KMS-11 (cell line): ENCODE measurements at regions not wholly inside any gene's neighbourhood (a gene's known extent, or its start where the extent isn't known, plus 50 kb on each side); places are given as distances from the start of the nearest gene placed in this dataset.

Experiments used
- H2AFZ ChIP-seq: fragments of 200-600 bp; sonication (generic); 2 replicates; pipeline ENCODE4 v1.6.1; 2016; ENCODE audit warnings: antibody characterized with exemption, mixed run types, low read depth
- H3K27ac ChIP-seq: fragments of 200-600 bp; sonication (generic); 2 replicates; pipeline ENCODE4 v1.6.1; 2016; ENCODE audit warnings: mild to moderate bottlenecking, mixed run types
- H3K27me3 ChIP-seq: fragments of 200-600 bp; sonication (generic); 2 replicates; pipeline ENCODE4 v1.6.1; 2017; ENCODE audit warnings: mild to moderate bottlenecking, low read depth, mixed run types, moderate library complexity; ENCODE audit not compliant: insufficient read depth
- H3K36me3 ChIP-seq: fragments of 200-600 bp; sonication (generic); 2 replicates; pipeline ENCODE4 v1.6.1; 2017; ENCODE audit warnings: mild to moderate bottlenecking, mixed run types; ENCODE audit not compliant: insufficient read depth
- H3K4me1 ChIP-seq: fragments of 200-600 bp; sonication (generic); 2 replicates; pipeline ENCODE4 v1.6.1; 2016; ENCODE audit warnings: mild to moderate bottlenecking, low read depth, mixed run types; ENCODE audit not compliant: poor library complexity, severe bottlenecking
- H3K4me2 ChIP-seq: fragments of 200-600 bp; sonication (generic); 2 replicates; pipeline ENCODE4 v1.7.0; 2016; ENCODE audit warnings: mild to moderate bottlenecking, mixed run types
- H3K4me3 ChIP-seq: fragments of 200-600 bp; sonication (generic); IDR thresholded peaks from 2 replicates; pipeline ENCODE4 v1.6.1; 2017; ENCODE audit warnings: low read depth, low read length, mixed read lengths; ENCODE audit not compliant: insufficient read depth
- H3K79me2 ChIP-seq: fragments of 200-600 bp; sonication (generic); 2 replicates; pipeline ENCODE4 v1.6.1; 2016; ENCODE audit warnings: low read depth, mixed run types; ENCODE audit not compliant: insufficient read depth
- H3K9ac ChIP-seq: fragments of 200-600 bp; sonication (generic); 2 replicates; pipeline ENCODE4 v1.6.1; 2016; ENCODE audit warnings: mild to moderate bottlenecking, mixed run types
- H4K20me1 ChIP-seq: fragments of 200-600 bp; sonication (generic); 2 replicates; pipeline ENCODE4 v1.6.1; 2016; ENCODE audit warnings: mild to moderate bottlenecking, mixed run types; ENCODE audit not compliant: insufficient read depth
- TF ChIP-seq, protein P1 (sequence below): fragments of 200-600 bp; sonication (generic); conservative IDR thresholded peaks from 2 replicates; pipeline ENCODE4 v1.6.1; 2017; ENCODE audit warnings: low read depth, mild to moderate bottlenecking, antibody characterized with exemption, low read length, moderate library complexity, mixed read lengths

DNA sequence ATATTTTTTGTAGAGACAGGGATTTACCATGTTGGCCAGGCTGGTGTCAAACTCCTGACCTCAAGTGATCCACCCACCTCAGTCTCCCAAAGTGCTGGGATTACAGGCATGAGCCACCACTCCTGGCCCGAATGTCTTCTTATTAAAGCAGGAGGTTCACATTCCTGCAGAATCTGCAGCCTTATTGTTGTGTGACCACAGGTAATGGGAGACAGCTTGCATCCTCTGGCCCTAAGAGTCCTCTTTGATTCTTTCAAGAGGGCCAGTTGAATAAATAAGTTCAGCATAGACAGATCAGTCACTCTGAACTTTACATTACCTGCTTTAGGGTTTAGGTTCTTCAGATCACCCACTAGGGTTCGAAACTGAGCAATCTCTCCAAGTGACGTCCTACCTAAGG, 172.9 kb upstream of the TOPAZ1 start:
- H3K27ac ChIP-seq = no peak overlapping the region
- peaks cover 10% of the 10 kb centered on the region for H3K4me1 ChIP-seq
- no peak overlapping the region for H3K9ac ChIP-seq
- TF ChIP-seq, protein P1, sequence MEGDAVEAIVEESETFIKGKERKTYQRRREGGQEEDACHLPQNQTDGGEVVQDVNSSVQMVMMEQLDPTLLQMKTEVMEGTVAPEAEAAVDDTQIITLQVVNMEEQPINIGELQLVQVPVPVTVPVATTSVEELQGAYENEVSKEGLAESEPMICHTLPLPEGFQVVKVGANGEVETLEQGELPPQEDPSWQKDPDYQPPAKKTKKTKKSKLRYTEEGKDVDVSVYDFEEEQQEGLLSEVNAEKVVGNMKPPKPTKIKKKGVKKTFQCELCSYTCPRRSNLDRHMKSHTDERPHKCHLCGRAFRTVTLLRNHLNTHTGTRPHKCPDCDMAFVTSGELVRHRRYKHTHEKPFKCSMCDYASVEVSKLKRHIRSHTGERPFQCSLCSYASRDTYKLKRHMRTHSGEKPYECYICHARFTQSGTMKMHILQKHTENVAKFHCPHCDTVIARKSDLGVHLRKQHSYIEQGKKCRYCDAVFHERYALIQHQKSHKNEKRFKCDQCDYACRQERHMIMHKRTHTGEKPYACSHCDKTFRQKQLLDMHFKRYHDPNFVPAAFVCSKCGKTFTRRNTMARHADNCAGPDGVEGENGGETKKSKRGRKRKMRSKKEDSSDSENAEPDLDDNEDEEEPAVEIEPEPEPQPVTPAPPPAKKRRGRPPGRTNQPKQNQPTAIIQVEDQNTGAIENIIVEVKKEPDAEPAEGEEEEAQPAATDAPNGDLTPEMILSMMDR = no peak
- H3K4me2 ChIP-seq = no peak overlapping the region
- H3K79me2 ChIP-seq = no peaks in the 10 kb centered on the region
- no peaks in the 10 kb centered on the region for H4K20me1 ChIP-seq
- H2AFZ ChIP-seq = no peak overlapping the region
- H3K4me3 ChIP-seq = no peak overlapping the region
- H3K36me3 ChIP-seq = no peaks in the 10 kb centered on the region
- H3K27me3 ChIP-seq = no peaks in the 10 kb centered on the region

DNA sequence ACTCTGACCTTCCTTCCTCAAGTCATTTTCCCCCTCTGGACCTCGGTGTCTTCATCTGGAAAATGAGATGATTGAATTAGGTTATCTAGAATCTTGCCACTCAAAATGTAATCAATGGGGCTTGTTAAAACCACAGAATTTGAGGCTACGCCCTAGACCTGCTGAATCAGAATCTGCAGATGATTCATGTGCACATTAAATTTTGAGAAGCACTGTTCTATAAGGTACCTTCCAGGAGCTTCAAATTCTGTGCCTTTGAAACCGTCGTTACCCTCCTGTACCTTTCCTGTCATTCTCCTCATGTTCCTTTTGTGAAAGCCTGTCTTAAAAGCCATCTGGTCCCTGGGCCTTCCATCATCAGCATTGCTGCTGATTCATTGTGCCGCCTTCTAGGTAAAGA, 172.4 kb upstream of the TOPAZ1 start:
- Histone ChIP-seq H3K79me2 (no peaks in the 10 kb centered on the region), H3K4me3 (no peak overlapping the region), H2AFZ (no peak overlapping the region), H3K4me1 (peaks cover 10% of the 10 kb centered on the region), H3K27me3 (no peaks in the 10 kb centered on the region), H4K20me1 (no peaks in the 10 kb centered on the region), H3K27ac (no peak overlapping the region), H3K9ac (no peak overlapping the region), H3K4me2 (no peak overlapping the region), H3K36me3 (no peaks in the 10 kb centered on the region)
- TF ChIP-seq, protein P1 = no peak

DNA sequence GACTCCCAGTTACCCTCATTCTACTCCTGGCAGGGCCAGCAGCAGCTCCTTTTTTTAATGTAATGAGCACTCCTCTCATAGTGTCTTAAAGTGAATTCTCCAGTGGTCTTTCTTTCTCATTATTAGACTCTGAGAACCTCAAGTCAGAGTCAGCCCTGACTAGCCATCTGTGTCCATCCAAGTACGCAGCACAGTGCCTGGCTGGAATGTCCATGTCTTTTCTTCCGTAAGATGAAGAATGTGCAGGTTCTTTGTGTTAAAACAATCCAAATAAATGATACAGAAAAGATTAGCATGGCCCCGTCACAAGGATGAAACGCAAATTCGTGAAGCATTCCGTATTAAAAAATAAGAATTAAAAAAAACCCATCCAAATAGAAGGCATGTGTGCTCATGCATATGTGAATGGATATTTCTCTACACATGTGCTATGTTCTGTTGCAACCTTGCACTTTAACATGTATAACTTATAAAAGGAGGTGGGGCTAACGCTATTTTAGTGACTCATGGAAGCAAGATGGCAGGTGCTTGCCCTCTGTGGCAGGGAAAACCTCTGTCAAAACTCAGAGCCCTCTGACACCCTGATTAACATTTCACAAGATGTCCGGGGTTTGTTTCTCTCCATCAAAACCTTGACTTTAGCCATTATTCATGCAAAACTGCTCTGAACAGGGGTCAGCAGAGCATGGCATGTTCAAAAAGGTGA, 170.7 kb upstream of the TOPAZ1 start:
- TF ChIP-seq, protein P1 = no peak
- Histone ChIP-seq H3K27me3 (no peaks in the 10 kb centered on the region), H2AFZ (no peak overlapping the region), H3K79me2 (no peaks in the 10 kb centered on the region), H4K20me1 (no peaks in the 10 kb centered on the region), H3K27ac (no peak overlapping the region), H3K4me3 (no peak overlapping the region), H3K4me2 (no peak overlapping the region), H3K4me1 (peaks cover 10% of the 10 kb centered on the region), H3K36me3 (no peaks in the 10 kb centered on the region), H3K9ac (no peak overlapping the region)

DNA sequence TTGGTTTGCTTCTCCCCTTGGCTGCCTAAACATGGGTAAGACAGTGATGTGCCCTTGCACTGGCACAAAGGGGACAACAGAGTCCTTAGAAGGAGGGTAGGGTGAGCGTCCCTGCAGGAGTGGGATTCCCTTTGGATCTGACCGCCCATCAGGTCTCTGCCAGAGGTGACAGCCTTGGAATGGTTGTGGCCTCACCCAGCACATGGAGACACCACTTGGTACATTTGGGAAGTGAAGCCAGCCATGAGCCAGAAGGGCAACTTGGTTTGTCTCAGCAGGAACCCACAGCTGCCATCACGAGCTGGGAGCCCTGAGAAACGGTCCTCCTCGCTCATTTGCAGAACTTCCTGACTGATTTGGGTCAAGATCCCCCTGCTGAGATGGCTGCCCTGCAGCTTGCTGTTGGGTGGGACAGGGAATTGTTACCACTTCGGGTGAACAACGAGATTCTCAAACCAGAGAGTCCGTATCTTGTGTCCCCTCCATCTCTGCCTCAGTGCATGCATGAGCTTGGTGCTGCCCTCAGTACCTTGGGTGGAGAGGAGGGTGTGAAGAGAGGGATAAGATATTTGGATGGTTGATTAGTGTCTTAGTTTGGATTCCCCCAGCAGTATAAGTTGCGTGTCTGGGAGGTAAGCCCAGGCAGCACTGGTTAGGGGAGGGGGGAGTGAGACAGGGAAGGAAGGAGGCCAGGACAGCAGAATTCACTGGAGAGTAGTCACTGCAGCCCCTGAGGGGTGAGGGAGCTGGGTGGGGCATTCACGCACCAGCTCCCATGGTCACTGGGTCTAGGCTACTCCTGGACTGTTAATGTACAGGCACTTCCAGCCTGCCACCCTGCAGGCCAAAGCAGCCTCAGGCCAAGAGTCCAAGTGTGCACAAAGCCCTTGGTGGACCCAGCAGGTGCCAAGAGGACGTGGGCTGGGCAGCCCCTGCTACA, 168.8 kb upstream of the TOPAZ1 start:
- Histone ChIP-seq H2AFZ (no peak overlapping the region), H3K4me3 (no peak overlapping the region), H3K79me2 (no peaks in the 10 kb centered on the region), H3K27ac (no peak overlapping the region), H3K4me1 (no peaks in the 10 kb centered on the region), H4K20me1 (no peaks in the 10 kb centered on the region), H3K4me2 (no peak overlapping the region), H3K9ac (no peak overlapping the region), H3K27me3 (no peaks in the 10 kb centered on the region), H3K36me3 (no peaks in the 10 kb centered on the region)
- TF ChIP-seq, protein P1 = no peak
